IMR-90 (cell line): ENCODE measurements at regions not wholly inside any gene's neighbourhood (a gene's known extent, or its start where the extent isn't known, plus 50 kb on each side); places are given as distances from the start of the nearest gene placed in this dataset.

Experiments used
- ATAC-seq: fragments of 200-7000 bp; cut with Tn5 transposase; 2 replicates; pipeline ENCODE4 v1.9.1; 2020; ENCODE audit warnings: low read depth, mild to moderate bottlenecking, moderate library complexity
- BruUV-seq: library from RNA; stranded (reverse); fragments of 400-500 nt; replicated peaks from 2 replicates; lab custom pipeline; 2021; lab: Mats Ljungman, UMichigan
- CTCF ChIA-PET: fragments of 300-600 bp; formaldehyde crosslinking; extraction: SDS; loops from one replicate; lab custom pipeline; 2021; ENCODE audit warnings: antibody characterized with exemption; lab: Yijun Ruan, JAX
- POLR2A ChIA-PET: fragments of 300-600 bp; sonication (Branson Sonifier 250); formaldehyde crosslinking; loops from one replicate; lab custom pipeline; 2022; ENCODE audit warnings: antibody characterized with exemption; ENCODE audit not compliant: unreplicated experiment; lab: Charles Lee
- DNase-seq: peaks from one replicate; pipeline ENCODE4 v3.0.0; 2013
- H2AFZ ChIP-seq: replicated peaks from 2 replicates; pipeline ENCODE3; 2013; ENCODE audit warnings: low read length, mild to moderate bottlenecking; ENCODE audit not compliant: poor library complexity
- H2AK5ac ChIP-seq: 2 replicates; pipeline ENCODE4 v1.6.1; 2013; ENCODE audit warnings: low read depth, low read length, inconsistent platforms
- H2AK9ac ChIP-seq: replicated peaks from 2 replicates; pipeline ENCODE3; 2013; ENCODE audit warnings: mild to moderate bottlenecking, low read depth, low read length, moderate library complexity; ENCODE audit not compliant: poor library complexity
- H2BK120ac ChIP-seq: 2 replicates; pipeline ENCODE4 v1.6.1; 2013; ENCODE audit warnings: low read depth, low read length, inconsistent platforms
- H2BK15ac ChIP-seq: 3 replicates; pipeline ENCODE4 v1.6.1; 2013; ENCODE audit warnings: low read depth, low read length, inconsistent platforms
- H2BK20ac ChIP-seq: 2 replicates; pipeline ENCODE4 v1.6.1; 2013; ENCODE audit warnings: low read depth, mild to moderate bottlenecking, inconsistent platforms, low read length, moderate library complexity
- H2BK5ac ChIP-seq: 2 replicates; pipeline ENCODE4 v1.6.1; 2013; ENCODE audit warnings: mild to moderate bottlenecking, low read depth, low read length, inconsistent platforms; ENCODE audit not compliant: poor library complexity, severe bottlenecking
- H3K14ac ChIP-seq: replicated peaks from 2 replicates; pipeline ENCODE4 v1.6.1; 2013; ENCODE audit warnings: low read depth, low read length, inconsistent platforms
- H3K18ac ChIP-seq: 2 replicates; pipeline ENCODE4 v1.6.1; 2013; ENCODE audit warnings: low read depth, low read length, control low read depth
- H3K23ac ChIP-seq: 2 replicates; pipeline ENCODE4 v1.6.1; 2013; ENCODE audit warnings: low read depth, low read length, inconsistent platforms
- H3K27ac ChIP-seq: 2 replicates; pipeline ENCODE4 v1.5.1; 2013; ENCODE audit warnings: mild to moderate bottlenecking, control low read depth, low read length; ENCODE audit not compliant: insufficient read depth
- H3K27me3 ChIP-seq: 2 replicates; pipeline ENCODE4 v1.6.1; 2013; ENCODE audit warnings: low read length; ENCODE audit not compliant: control insufficient read depth, insufficient read depth
- H3K36me3 ChIP-seq: 2 replicates; pipeline ENCODE4 v1.6.1; 2013; ENCODE audit warnings: low read length, mixed read lengths; ENCODE audit not compliant: control insufficient read depth, insufficient read depth
- H3K4ac ChIP-seq: 2 replicates; pipeline ENCODE4 v1.6.1; 2013; ENCODE audit warnings: low read depth, low read length, inconsistent platforms
- H3K4me1 ChIP-seq: 2 replicates; pipeline ENCODE4 v1.6.1; 2013; ENCODE audit warnings: low read length, mixed read lengths; ENCODE audit not compliant: control insufficient read depth, insufficient read depth
- H3K4me2 ChIP-seq: 2 replicates; pipeline ENCODE4 v1.6.1; 2013; ENCODE audit warnings: low read depth, mild to moderate bottlenecking, control low read depth, low read length, moderate library complexity
- H3K4me3 ChIP-seq: 2 replicates; pipeline ENCODE4 v1.5.1; 2013; ENCODE audit warnings: low read depth, mild to moderate bottlenecking, control low read depth, low read length, moderate library complexity; ENCODE audit not compliant: insufficient read depth
- H3K56ac ChIP-seq: 2 replicates; pipeline ENCODE4 v1.6.1; 2013; ENCODE audit warnings: low read length, inconsistent platforms; ENCODE audit not compliant: insufficient read depth; ENCODE audit errors: extremely low read depth
- H3K79me1 ChIP-seq, 2 experiments: 2 replicates each; pipeline ENCODE4 v1.6.1; 2013; ENCODE audit warnings: low read length in 2 of 2, inconsistent platforms in 1 of 2, low read depth in 1 of 2
- H3K9ac ChIP-seq: 2 replicates; pipeline ENCODE4 v1.6.1; 2013; ENCODE audit warnings: low read depth, low read length, control low read depth
- H3K9me1 ChIP-seq: 2 replicates; pipeline ENCODE4 v1.6.1; 2013; ENCODE audit warnings: low read length, inconsistent platforms; ENCODE audit not compliant: insufficient read depth
- H3K9me3 ChIP-seq: 2 replicates; pipeline ENCODE4 v1.6.1; 2013; ENCODE audit warnings: low read length; ENCODE audit not compliant: control insufficient read depth, insufficient read depth
- H4K20me1 ChIP-seq: 2 replicates; pipeline ENCODE4 v1.6.1; 2013; ENCODE audit warnings: low read length, inconsistent platforms; ENCODE audit not compliant: insufficient read depth
- H4K5ac ChIP-seq: 2 replicates; pipeline ENCODE4 v1.6.1; 2013; ENCODE audit warnings: mild to moderate bottlenecking, low read depth, low read length, control low read depth
- H4K8ac ChIP-seq, 2 experiments: 2 replicates each; pipeline ENCODE4 v1.6.1; 2013; ENCODE audit warnings: low read depth in 2 of 2, low read length in 2 of 2, control low read depth in 1 of 2, inconsistent platforms in 1 of 2
- H4K91ac ChIP-seq: 2 replicates; pipeline ENCODE4 v1.6.1; 2013; ENCODE audit warnings: low read depth, low read length, inconsistent platforms; ENCODE audit not compliant: insufficient read depth
- CEBPB ChIP-seq: IDR thresholded peaks from 2 replicates; pipeline ENCODE4 v1.6.1; 2012; ENCODE audit warnings: low read depth, low read length, improper control_type of control experiment
- ELK1 ChIP-seq: fragments of 150-350 bp; IDR thresholded peaks from 2 replicates; pipeline ENCODE4 v1.6.1; 2016; ENCODE audit warnings: low read depth, mild to moderate bottlenecking, low read length, moderate library complexity, borderline replicate concordance
- FOS ChIP-seq: fragments of 150-350 bp; IDR thresholded peaks from 2 replicates; pipeline ENCODE4 v1.6.1; 2016; ENCODE audit warnings: low read depth, low read length
- MAFK ChIP-seq: IDR thresholded peaks from 2 replicates; pipeline ENCODE4 v1.6.1; 2012; ENCODE audit warnings: low read depth, low read length, improper control_type of control experiment
- MAZ ChIP-seq: IDR thresholded peaks from 2 replicates; pipeline ENCODE4 v1.6.1; 2012; ENCODE audit warnings: low read depth, mild to moderate bottlenecking, low read length, improper control_type of control experiment, moderate library complexity, borderline replicate concordance
- MXI1 ChIP-seq: IDR thresholded peaks from 2 replicates; pipeline ENCODE4 v1.6.1; 2012; ENCODE audit warnings: low read depth, mild to moderate bottlenecking, low read length, moderate library complexity, borderline replicate concordance
- NFE2L2 ChIP-seq: fragments of 150-350 bp; IDR thresholded peaks from 2 replicates; pipeline ENCODE4 v1.6.1; 2016; ENCODE audit warnings: low read depth, mild to moderate bottlenecking, low read length
- RAD21 ChIP-seq: IDR thresholded peaks from 2 replicates; pipeline ENCODE4 v1.6.1; 2012; ENCODE audit warnings: low read length, improper control_type of control experiment
- RCOR1 ChIP-seq: IDR thresholded peaks from 2 replicates; pipeline ENCODE4 v1.6.1; 2012; ENCODE audit warnings: mild to moderate bottlenecking, low read length, improper control_type of control experiment; ENCODE audit not compliant: insufficient replicate concordance
- RFX5 ChIP-seq: IDR thresholded peaks from 2 replicates; pipeline ENCODE4 v1.8.0; 2012; ENCODE audit warnings: low read depth, mild to moderate bottlenecking, low read length, moderate library complexity
- SMC3 ChIP-seq: fragments of 150-350 bp; IDR thresholded peaks from 2 replicates; pipeline ENCODE4 v1.6.1; 2016; ENCODE audit warnings: low read depth, mild to moderate bottlenecking, antibody characterized with exemption, low read length, moderate library complexity
- whole genome bisulfite sequencing, 2 experiments: methylation state at CpG; one replicate each; pipeline versions ENCODE4 v1.1.5 to v1.1.7; 2013; ENCODE audit warnings: missing lambda C conversion rate in 2 of 2; ENCODE audit not compliant: insufficient read length in 1 of 2; ENCODE audit errors: extremely low coverage in 2 of 2; 5-methylcytosine and 5-hydroxymethylcytosine counted together
- dilution Hi-C: fragments of 300-500 bp; cut with HindIII; formaldehyde crosslinking; loops from one replicate; pipeline ENCODE4 v1.14.3; 2018; ENCODE audit warnings: low sequenced_read_pairs; ENCODE audit not compliant: unreplicated experiment
- in situ Hi-C: fragments of 300-500 bp; cut with MboI; formaldehyde crosslinking; loops from 3 replicates; pipeline ENCODE4 v1.14.3; 2019; ENCODE audit warnings: low sequenced_read_pairs, inconsistent platforms, mixed read lengths
- intact Hi-C: fragments of 100-400 bp; cut with micrococcal nuclease; formaldehyde crosslinking; loops from 2 replicates; pipeline ENCODE4 v1.10.0; 2022

GRCh38 chr1:98559291-98559690 is 102.2 kb upstream of the SNX7 start:
- H3K18ac ChIP-seq = no peak overlapping the region
- H4K8ac ChIP-seq = no peak overlapping the region
- H3K4me3 ChIP-seq = no peak overlapping the region
- TF ChIP-seq RFX5 (no peak), RAD21 (no peak), MAFK (no peak), FOS (no peak), ELK1 (no peak), NFE2L2 (no peak), MAZ (no peak), MXI1 (no peak), SMC3 (no peak), CEBPB (no peak), RCOR1 (no peak)
- H2AK9ac ChIP-seq = no peak overlapping the region
- no peak overlapping the region for H2BK15ac ChIP-seq
- no CpG with 5 or more reads among the region's 2 CpGs for WGBS, 2 experiments
- ChIA-PET POLR2A (no interaction called here), CTCF (no interaction called here)
- H3K4me1 ChIP-seq = no peaks in the 10 kb centered on the region
- no peaks in the 10 kb centered on the region for H3K79me1 ChIP-seq
- no peak overlapping the region for H3K23ac ChIP-seq
- no peak for ATAC-seq
- dilution Hi-C loops (no loop called here), in situ Hi-C loops (no loop called here), intact Hi-C loops (no loop called here)
- H3K4me2 ChIP-seq = no peak overlapping the region
- no peak overlapping the region for H3K9ac ChIP-seq
- H3K4ac ChIP-seq = no peak overlapping the region
- no peaks in the 10 kb centered on the region for H3K9me1 ChIP-seq
- no peak overlapping the region for H3K27ac ChIP-seq
- no TSS peak for BruUV-seq
- no peaks in the 10 kb centered on the region for H3K36me3 ChIP-seq
- H3K56ac ChIP-seq = no peak overlapping the region
- peaks cover 3% of the 10 kb centered on the region; the same call in 1 of the 2 replicates for H3K9me3 ChIP-seq
- H2AFZ ChIP-seq = no peak overlapping the region
- H4K20me1 ChIP-seq = no peaks in the 10 kb centered on the region
- H2BK120ac ChIP-seq = no peak overlapping the region
- DNase-seq = no peak
- H3K27me3 ChIP-seq = peaks cover 1% of the 10 kb centered on the region; the same call in 1 of the 2 replicates
- no peak overlapping the region for H2BK20ac ChIP-seq
- H2BK5ac ChIP-seq = no peak overlapping the region
- H2AK5ac ChIP-seq = no peak overlapping the region
- no peak overlapping the region for H4K5ac ChIP-seq
- H4K91ac ChIP-seq = no peak overlapping the region
- no peak overlapping the region for H3K14ac ChIP-seq
